IPS DF 19.7 (cell line): ENCODE measurements at regions not wholly inside any gene's neighbourhood (a gene's known extent, or its start where the extent isn't known, plus 50 kb on each side); places are given as distances from the start of the nearest gene placed in this dataset.

ENCODE experiments used
- DNase-seq: peaks from one replicate; pipeline ENCODE4 v3.0.0-alpha.2; 2013; ENCODE audit warnings: low read depth, low spot score

GRCh38 chr4:89551191-89551590 is 243.6 kb upstream of the GPRIN3 start:
- no peak for DNase-seq

GRCh38 chr4:89549907-89550306 is 242.3 kb upstream of the GPRIN3 start:
- no peak for DNase-seq

GRCh38 chr4:89545315-89545714 is 237.7 kb upstream of the GPRIN3 start:
- DNase-seq, result no peak

- no peak for DNase-seq
Measured at GRCh38 chr4:89541998-89542397, 234.4 kb upstream of the GPRIN3 start.

- no peak for DNase-seq
Measured at GRCh38 chr4:89539797-89540711, 232.5 kb upstream of the GPRIN3 start.

GRCh38 chr4:89539374-89539773 is 231.8 kb upstream of the GPRIN3 start:
- no peak for DNase-seq

GRCh38 chr4:89538886-89539285 is 231.3 kb upstream of the GPRIN3 start:
- no peak for DNase-seq

GRCh38 chr4:89538171-89538570 is 230.6 kb upstream of the GPRIN3 start:
- no peak for DNase-seq

- DNase-seq, result no peak
Measured at GRCh38 chr4:89537281-89537680, 229.7 kb upstream of the GPRIN3 start.

GRCh38 chr4:89535251-89535650 is 227.7 kb upstream of the GPRIN3 start:
- DNase-seq, result no peak

GRCh38 chr4:89534356-89534755 is 226.8 kb upstream of the GPRIN3 start:
- no peak for DNase-seq

- no peak for DNase-seq
Measured at GRCh38 chr4:89531932-89532640, 224.5 kb upstream of the GPRIN3 start.

- DNase-seq, result no peak
Measured at GRCh38 chr4:89528526-89529133, 221.0 kb upstream of the GPRIN3 start.

GRCh38 chr4:89521826-89522225 is 214.2 kb upstream of the GPRIN3 start:
- DNase-seq, result no peak

GRCh38 chr4:89519771-89520320 is 212.2 kb upstream of the GPRIN3 start:
- no peak for DNase-seq

- DNase-seq, result no peak
Measured at GRCh38 chr4:89518259-89518658, 210.7 kb upstream of the GPRIN3 start.

- no peak for DNase-seq
Measured at GRCh38 chr4:89514811-89515210, 207.2 kb upstream of the GPRIN3 start.

GRCh38 chr4:89511776-89512175 is 204.2 kb upstream of the GPRIN3 start:
- no peak for DNase-seq

GRCh38 chr4:89509708-89510281 is 202.2 kb upstream of the GPRIN3 start:
- DNase-seq, result no peak

- DNase-seq, result no peak
Measured at GRCh38 chr4:89506866-89507491, 199.4 kb upstream of the GPRIN3 start.

GRCh38 chr4:89502581-89502980 is 195.0 kb upstream of the GPRIN3 start:
- DNase-seq, result no peak
